Neural progenitor cell (in vitro differentiated cells): ENCODE measurements at regions not wholly inside any gene's neighbourhood (a gene's known extent, or its start where the extent isn't known, plus 50 kb on each side); places are given as distances from the start of the nearest gene placed in this dataset.

ENCODE experiments used
- DNase-seq: peaks from one replicate; pipeline ENCODE4 v3.0.0-alpha.2; 2016; ENCODE audit warnings: low spot score
- H2AFZ ChIP-seq: fragments of 200-600 bp; sonication (generic); replicated peaks from 2 replicates; pipeline ENCODE4 v1.6.1; 2016; ENCODE audit warnings: antibody characterized with exemption
- H3F3A ChIP-seq: fragments of 200-600 bp; sonication (generic); 2 replicates; pipeline ENCODE4 v1.6.1; 2016; ENCODE audit warnings: antibody characterized with exemption, low read depth
- H3K27ac ChIP-seq: fragments of 200-600 bp; sonication (generic); 2 replicates; pipeline ENCODE4 v1.5.1; 2016; ENCODE audit warnings: mild to moderate bottlenecking
- H3K27me3 ChIP-seq: fragments of 200-600 bp; sonication (generic); 2 replicates; pipeline ENCODE4 v1.6.1; 2016; ENCODE audit warnings: mild to moderate bottlenecking, moderate library complexity
- H3K36me3 ChIP-seq: fragments of 200-600 bp; sonication (generic); 2 replicates; pipeline ENCODE4 v1.5.1; 2016
- H3K4me1 ChIP-seq: fragments of 200-600 bp; sonication (generic); 2 replicates; pipeline ENCODE4 v1.6.1; 2016; ENCODE audit warnings: mixed run types
- H3K4me2 ChIP-seq: fragments of 200-600 bp; sonication (generic); 2 replicates; pipeline ENCODE4 v1.6.1; 2016
- H3K4me3 ChIP-seq: fragments of 200-600 bp; sonication (generic); 2 replicates; pipeline ENCODE4 v1.5.1; 2016
- H3K79me2 ChIP-seq: fragments of 200-600 bp; sonication (generic); 2 replicates; pipeline ENCODE4 v1.6.1; 2016; ENCODE audit warnings: low read depth
- H3K9ac ChIP-seq: fragments of 200-600 bp; sonication (generic); 2 replicates; pipeline ENCODE4 v1.6.1; 2016
- H3K9me3 ChIP-seq: fragments of 200-600 bp; sonication (generic); 2 replicates; pipeline ENCODE4 v1.5.1; 2016; ENCODE audit warnings: low read depth
- H4K20me1 ChIP-seq: fragments of 200-600 bp; sonication (generic); 2 replicates; pipeline ENCODE4 v1.6.1; 2016; ENCODE audit warnings: low read depth
- H3K27ac Mint-ChIP-seq: 3 replicates; pipeline ENCODE4 v1.8.0; 2021; ENCODE audit warnings: mixed read lengths
- H3K27me3 Mint-ChIP-seq: 2 replicates; pipeline ENCODE4 v1.8.0; 2022; ENCODE audit warnings: low read depth, mild to moderate bottlenecking, inconsistent platforms, moderate library complexity, mixed read lengths; ENCODE audit not compliant: insufficient read depth
- H3K36me3 Mint-ChIP-seq: 3 replicates; pipeline ENCODE4 v1.8.0; 2021; ENCODE audit warnings: mixed read lengths
- H3K4me1 Mint-ChIP-seq: 3 replicates; pipeline ENCODE4 v1.8.0; 2021; ENCODE audit warnings: mixed read lengths
- H3K4me3 Mint-ChIP-seq: 3 replicates; pipeline ENCODE4 v1.8.0; 2021; ENCODE audit warnings: mild to moderate bottlenecking, moderate library complexity, mixed read lengths
- H3K9me3 Mint-ChIP-seq: 3 replicates; pipeline ENCODE4 v1.8.0; 2020; ENCODE audit warnings: mixed read lengths
- CTCF ChIP-seq: fragments of 200-600 bp; sonication (generic); IDR thresholded peaks from 2 replicates; pipeline ENCODE4 v1.5.1; 2017; ENCODE audit warnings: antibody characterized with exemption, mild to moderate bottlenecking
- EZH2 ChIP-seq: fragments of 200-600 bp; sonication (generic); IDR thresholded peaks from 2 replicates; pipeline ENCODE4 v1.6.1; 2017; ENCODE audit warnings: antibody characterized with exemption, mild to moderate bottlenecking, moderate library complexity
- EZH2phosphoT487 ChIP-seq: fragments of 200-600 bp; sonication (generic); IDR thresholded peaks from 2 replicates; pipeline ENCODE4 v1.6.1; 2017; ENCODE audit warnings: antibody characterized with exemption

GRCh38 chr16:79792076-79792475, 191.5 kb upstream of the MAF start:
- no peaks in the 10 kb centered on the region for H3F3A ChIP-seq
- H3K79me2 ChIP-seq: no peaks in the 10 kb centered on the region
- H3K9me3 ChIP-seq: no peaks in the 10 kb centered on the region
- no peak for TF ChIP-seq CTCF
- TF ChIP-seq EZH2phosphoT487: no peak
- no peak for TF ChIP-seq EZH2
- H3K4me1 ChIP-seq: no peaks in the 10 kb centered on the region
- H3K4me2 ChIP-seq: no peak overlapping the region
- Mint-ChIP-seq H3K27me3 (peaks cover 2% of the 10 kb centered on the region), H3K36me3 (no peaks in the 10 kb centered on the region), H3K9me3 (no peaks in the 10 kb centered on the region), H3K27ac (no peak overlapping the region), H3K4me3 (no peak overlapping the region), H3K4me1 (no peaks in the 10 kb centered on the region)
- H3K4me3 ChIP-seq: no peak overlapping the region
- H3K9ac ChIP-seq: no peak overlapping the region
- H3K27ac ChIP-seq: no peak overlapping the region
- H2AFZ ChIP-seq: no peak overlapping the region
- no peaks in the 10 kb centered on the region for H4K20me1 ChIP-seq
- H3K36me3 ChIP-seq: no peaks in the 10 kb centered on the region
- no peak for DNase-seq
- no peaks in the 10 kb centered on the region for H3K27me3 ChIP-seq

GRCh38 chr16:79790854-79791253, 190.3 kb upstream of the MAF start:
- Mint-ChIP-seq H3K27ac (no peak overlapping the region), H3K4me1 (no peaks in the 10 kb centered on the region), H3K36me3 (no peaks in the 10 kb centered on the region), H3K9me3 (no peaks in the 10 kb centered on the region), H3K27me3 (peaks cover 2% of the 10 kb centered on the region), H3K4me3 (no peak overlapping the region)
- DNase-seq: no peak
- Histone ChIP-seq H2AFZ (no peak overlapping the region), H3K4me1 (no peaks in the 10 kb centered on the region), H3K4me2 (no peak overlapping the region), H3F3A (no peaks in the 10 kb centered on the region), H3K4me3 (no peak overlapping the region), H3K9ac (no peak overlapping the region), H3K79me2 (no peaks in the 10 kb centered on the region), H3K27me3 (no peaks in the 10 kb centered on the region), H4K20me1 (no peaks in the 10 kb centered on the region), H3K36me3 (no peaks in the 10 kb centered on the region), H3K9me3 (no peaks in the 10 kb centered on the region), H3K27ac (no peak overlapping the region)
- TF ChIP-seq EZH2phosphoT487 (no peak), EZH2 (no peak), CTCF (no peak)

- DNase-seq: no peak
Measured at GRCh38 chr16:79788949-79789348, 188.4 kb upstream of the MAF start.

More at GRCh38 chr16:79788949-79789348, 188.4 kb upstream of the MAF start:
- H3K27me3 Mint-ChIP-seq: no peaks in the 10 kb centered on the region
- Histone ChIP-seq H3K9ac (no peak overlapping the region), H3K36me3 (no peaks in the 10 kb centered on the region), H2AFZ (no peak overlapping the region), H3K4me1 (no peaks in the 10 kb centered on the region), H3K79me2 (no peaks in the 10 kb centered on the region), H3F3A (no peaks in the 10 kb centered on the region), H3K4me2 (no peak overlapping the region), H3K27me3 (no peaks in the 10 kb centered on the region), H4K20me1 (no peaks in the 10 kb centered on the region), H3K27ac (no peak overlapping the region), H3K9me3 (no peaks in the 10 kb centered on the region), H3K4me3 (no peak overlapping the region)
- no peak for TF ChIP-seq EZH2
- no peak for TF ChIP-seq CTCF
- TF ChIP-seq EZH2phosphoT487: no peak
- H3K36me3 Mint-ChIP-seq: no peaks in the 10 kb centered on the region
- H3K27ac Mint-ChIP-seq: no peak overlapping the region
- H3K4me3 Mint-ChIP-seq: no peak overlapping the region
- H3K4me1 Mint-ChIP-seq: no peaks in the 10 kb centered on the region
- no peaks in the 10 kb centered on the region for H3K9me3 Mint-ChIP-seq
